ENCODE measurements at regions not wholly inside any gene's neighbourhood (a gene's known extent, or its start where the extent isn't known, plus 50 kb on each side); places are given as distances from the start of the nearest gene placed in this dataset.

DNA sequence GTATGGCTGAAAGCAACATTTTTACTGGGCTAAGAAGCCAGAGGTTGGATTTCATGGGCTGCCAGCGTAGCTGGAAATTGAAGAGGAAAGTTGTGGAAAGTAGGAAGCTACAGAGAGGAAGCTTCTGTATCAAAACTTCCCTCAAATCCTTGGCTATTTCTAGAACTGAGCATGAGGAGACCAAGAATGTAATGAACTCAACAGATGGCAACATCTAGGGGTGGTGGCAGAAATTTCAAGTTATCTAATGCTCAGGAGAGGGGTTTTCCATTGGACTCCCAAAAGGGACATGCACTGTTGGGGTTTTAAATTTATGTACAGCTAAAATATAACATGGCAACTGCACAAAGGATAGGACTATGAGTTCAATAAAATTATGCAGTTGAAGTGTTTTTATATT, 151.3 kb downstream of the DHRS2 start:
- Histone ChIP-seq H3K9me3 (no peaks in the 10 kb centered on the region), H3K4me3 (no peak overlapping the region), H3K27me3 (no peaks in the 10 kb centered on the region), H3K27ac (no peak overlapping the region), H3K4me1 (no peaks in the 10 kb centered on the region), H3K36me3 (no peaks in the 10 kb centered on the region)
- TF ChIP-seq, protein P1, sequence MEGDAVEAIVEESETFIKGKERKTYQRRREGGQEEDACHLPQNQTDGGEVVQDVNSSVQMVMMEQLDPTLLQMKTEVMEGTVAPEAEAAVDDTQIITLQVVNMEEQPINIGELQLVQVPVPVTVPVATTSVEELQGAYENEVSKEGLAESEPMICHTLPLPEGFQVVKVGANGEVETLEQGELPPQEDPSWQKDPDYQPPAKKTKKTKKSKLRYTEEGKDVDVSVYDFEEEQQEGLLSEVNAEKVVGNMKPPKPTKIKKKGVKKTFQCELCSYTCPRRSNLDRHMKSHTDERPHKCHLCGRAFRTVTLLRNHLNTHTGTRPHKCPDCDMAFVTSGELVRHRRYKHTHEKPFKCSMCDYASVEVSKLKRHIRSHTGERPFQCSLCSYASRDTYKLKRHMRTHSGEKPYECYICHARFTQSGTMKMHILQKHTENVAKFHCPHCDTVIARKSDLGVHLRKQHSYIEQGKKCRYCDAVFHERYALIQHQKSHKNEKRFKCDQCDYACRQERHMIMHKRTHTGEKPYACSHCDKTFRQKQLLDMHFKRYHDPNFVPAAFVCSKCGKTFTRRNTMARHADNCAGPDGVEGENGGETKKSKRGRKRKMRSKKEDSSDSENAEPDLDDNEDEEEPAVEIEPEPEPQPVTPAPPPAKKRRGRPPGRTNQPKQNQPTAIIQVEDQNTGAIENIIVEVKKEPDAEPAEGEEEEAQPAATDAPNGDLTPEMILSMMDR (IDR thresholded peaks at IDR 0.05) = no peak
- no peak for TF ChIP-seq POLR2A (IDR thresholded peaks at IDR 0.05)
- DNase-seq = no peak

DNA sequence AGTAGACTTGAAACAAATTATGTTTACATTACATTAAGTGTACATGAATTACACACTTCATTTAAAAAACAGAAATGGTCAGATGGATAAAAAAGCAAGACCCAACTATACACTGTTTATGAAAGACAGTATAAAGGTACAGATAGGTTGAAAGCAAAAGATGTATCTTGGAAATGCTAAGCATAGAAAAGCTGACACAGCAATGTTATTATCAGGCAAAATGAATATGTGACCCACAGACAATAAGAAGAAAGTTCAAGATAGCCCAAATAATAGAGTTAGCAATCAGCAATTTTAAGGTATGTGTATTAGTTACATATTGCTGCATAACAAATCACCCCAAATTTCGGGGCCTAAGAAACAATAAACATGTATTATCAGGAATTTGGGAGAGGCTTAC, 153.5 kb downstream of the DHRS2 start:
- no peaks in the 10 kb centered on the region for H3K36me3 ChIP-seq
- H3K27me3 ChIP-seq = no peaks in the 10 kb centered on the region
- no peaks in the 10 kb centered on the region for H3K9me3 ChIP-seq
- no peak overlapping the region for H3K4me3 ChIP-seq
- no peak overlapping the region for H3K27ac ChIP-seq
- DNase-seq = no peak
- no peak for TF ChIP-seq POLR2A (IDR thresholded peaks at IDR 0.05)
- TF ChIP-seq, protein P1 (IDR thresholded peaks at IDR 0.05) = no peak
- H3K4me1 ChIP-seq = no peaks in the 10 kb centered on the region

DNA sequence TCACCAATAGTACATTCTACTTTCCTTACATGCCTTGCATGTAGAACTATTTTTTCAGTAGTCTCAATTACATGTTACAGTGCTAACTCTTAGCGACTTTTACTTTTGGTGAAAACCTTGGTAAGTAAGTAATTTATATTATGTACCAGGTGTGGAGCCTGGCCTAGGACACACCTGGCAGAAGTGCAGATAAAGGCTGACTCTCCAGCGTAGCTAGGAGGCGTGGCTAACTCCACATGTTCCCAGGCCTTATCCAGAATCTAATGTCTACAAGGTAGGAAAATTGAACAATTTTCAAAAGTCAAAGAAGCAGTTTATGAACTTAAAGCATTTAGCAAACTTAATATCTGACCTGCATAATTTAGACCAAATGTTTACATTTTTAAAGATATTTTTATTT, 157.4 kb downstream of the DHRS2 start:
- H3K27me3 ChIP-seq = no peaks in the 10 kb centered on the region
- H3K4me3 ChIP-seq = no peak overlapping the region
- DNase-seq = no peak
- no peaks in the 10 kb centered on the region for H3K9me3 ChIP-seq
- H3K4me1 ChIP-seq = no peaks in the 10 kb centered on the region
- no peak for TF ChIP-seq POLR2A (IDR thresholded peaks at IDR 0.05)
- TF ChIP-seq, protein P1 (IDR thresholded peaks at IDR 0.05) = no peak
- no peaks in the 10 kb centered on the region for H3K36me3 ChIP-seq
- no peak overlapping the region for H3K27ac ChIP-seq

DNA sequence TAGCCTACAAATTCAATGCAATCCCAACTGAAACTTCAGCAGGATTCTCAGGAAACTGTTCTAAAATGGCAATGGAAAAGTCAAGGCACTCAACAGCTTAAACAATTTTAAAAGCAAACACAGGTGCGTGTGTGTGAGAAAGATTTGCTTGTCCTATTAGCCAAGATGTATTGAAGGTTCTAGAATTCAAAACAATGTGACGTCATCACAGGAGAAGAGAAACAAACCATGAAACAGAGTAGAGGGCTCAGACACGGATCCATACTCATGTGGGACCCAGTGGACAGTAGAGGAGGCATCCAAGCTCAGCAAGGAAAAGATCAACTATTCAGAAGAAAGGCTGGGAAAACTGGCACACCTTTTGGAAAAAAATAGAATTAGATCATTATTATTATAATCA, 152.8 kb upstream of the DHRS4 start:
- no peak for DNase-seq
- Histone ChIP-seq H3K4me3 (no peak overlapping the region), H3K9me3 (peaks cover 0 to 6% (median 0%) of the 10 kb centered on the region in 4 donors), H3K36me3 (no peaks in the 10 kb centered on the region), H3K4me1 (no peaks in the 10 kb centered on the region), H3K27ac (no peak overlapping the region), H3K27me3 (no peaks in the 10 kb centered on the region)
- TF ChIP-seq POLR2A (IDR thresholded peaks at IDR 0.05) = no peak
- TF ChIP-seq, protein P1 (IDR thresholded peaks at IDR 0.05) = no peak

DNA sequence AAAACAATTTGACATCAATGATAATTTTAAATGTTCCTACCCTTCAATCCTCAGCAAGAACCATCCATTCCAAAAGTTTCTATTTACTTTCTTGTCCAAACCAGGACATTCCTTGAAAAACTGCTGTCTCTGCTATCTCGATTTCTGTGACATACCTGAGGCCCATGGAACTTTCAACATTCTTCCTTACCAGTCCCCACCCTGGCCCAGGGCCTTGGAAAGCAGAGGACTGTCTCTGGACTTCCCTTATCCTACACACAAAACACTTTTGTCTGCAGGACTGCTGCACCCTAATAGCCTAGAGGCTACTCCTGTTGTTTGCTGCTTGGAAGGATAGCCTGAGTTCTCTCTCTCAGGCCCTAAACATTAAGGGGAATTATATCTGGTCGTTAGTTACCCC, 151.8 kb upstream of the DHRS4 start:
- TF ChIP-seq POLR2A (IDR thresholded peaks at IDR 0.05) = no peak
- TF ChIP-seq, protein P1 (IDR thresholded peaks at IDR 0.05) = no peak
- no peak for DNase-seq

DNA sequence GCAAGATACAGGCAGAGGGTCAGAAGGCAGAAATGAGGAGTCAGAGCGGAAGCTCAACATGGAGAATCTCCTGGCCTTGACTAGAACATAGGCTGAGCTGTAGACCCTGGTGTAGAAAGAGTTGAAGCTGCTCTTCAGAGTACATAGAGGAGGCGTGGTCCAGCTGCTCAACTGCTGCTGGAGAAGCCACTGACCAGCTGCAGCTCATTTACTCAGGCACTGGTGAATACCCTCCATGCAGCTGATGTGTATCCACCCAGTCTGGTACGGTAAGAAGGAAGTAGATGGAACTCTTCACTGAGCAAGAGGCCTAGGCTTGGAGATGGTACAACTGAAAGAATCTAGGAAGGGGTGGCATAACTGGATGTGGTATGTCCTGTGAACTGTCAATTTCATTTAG, 148.8 kb upstream of the DHRS4 start:
- no peak overlapping the region for H3K4me3 ChIP-seq

More for the DNA sequence above, 151.8 kb upstream of the DHRS4 start:
- Histone ChIP-seq H3K27ac (no peak overlapping the region), H3K36me3 (no peaks in the 10 kb centered on the region), H3K9me3 (peaks cover 0 to 6% (median 0%) of the 10 kb centered on the region in 4 donors), H3K27me3 (no peaks in the 10 kb centered on the region), H3K4me3 (no peak overlapping the region), H3K4me1 (no peaks in the 10 kb centered on the region)

More for the DNA sequence above, 148.8 kb upstream of the DHRS4 start:
- Histone ChIP-seq H3K4me1 (no peaks in the 10 kb centered on the region), H3K27me3 (no peaks in the 10 kb centered on the region), H3K36me3 (no peaks in the 10 kb centered on the region), H3K9me3 (peaks cover 0 to 6% (median 0%) of the 10 kb centered on the region in 4 donors), H3K27ac (no peak overlapping the region)
- TF ChIP-seq POLR2A (IDR thresholded peaks at IDR 0.05) = no peak
- TF ChIP-seq, protein P1 (IDR thresholded peaks at IDR 0.05) = no peak
- no peak for DNase-seq

Data from Peyer's patch (tissue), 4 donors.